ENCODE measurements at regions not wholly inside any gene's neighbourhood (a gene's known extent, or its start where the extent isn't known, plus 50 kb on each side); places are given as distances from the start of the nearest gene placed in this dataset.

DNA sequence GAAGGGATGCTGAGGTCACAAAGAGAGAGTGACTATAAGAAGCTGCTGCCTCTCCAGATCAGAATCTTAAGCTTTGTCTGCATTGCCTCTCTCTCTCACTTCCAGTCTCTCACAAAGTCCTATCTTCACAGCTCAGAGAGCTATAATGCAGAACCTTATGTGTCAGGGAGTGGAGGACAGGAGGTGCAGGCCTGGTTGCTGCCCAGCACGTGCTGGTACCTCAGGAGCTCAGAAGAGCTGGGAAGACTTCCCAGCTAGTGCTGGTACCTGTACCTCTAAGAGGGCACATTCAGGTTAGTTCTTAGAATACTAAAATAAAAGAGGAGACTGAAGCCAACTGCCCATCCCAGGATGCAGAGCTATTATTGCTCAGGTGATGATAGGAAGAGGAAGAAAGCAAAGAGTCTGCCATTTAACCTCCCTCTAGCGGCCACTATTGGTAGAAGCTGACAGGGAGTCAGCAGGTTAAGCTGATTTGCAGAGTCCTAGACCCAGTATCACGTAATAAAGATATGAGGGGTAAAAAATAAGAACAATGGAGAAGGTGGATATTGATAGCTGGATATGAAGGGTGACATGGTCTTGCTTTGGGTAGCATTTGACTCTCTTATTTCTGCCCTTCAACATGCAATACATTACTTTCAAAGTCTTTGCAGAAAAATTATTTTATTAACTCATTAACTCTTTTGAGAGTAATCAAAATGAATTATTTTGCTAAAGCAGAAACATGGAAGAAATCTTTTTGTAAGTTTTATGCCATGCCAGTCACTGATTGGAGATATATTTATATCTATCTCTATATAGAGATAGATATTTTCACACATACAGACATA lies 138.1 kb upstream of the HMCN1 start:
- Histone ChIP-seq H3K56ac (ENCODE audit: insufficient read length, low read depth, low read length) (no peak overlapping the region), H3K4ac (ENCODE audit: low read depth, low read length) (no peak overlapping the region), H4K20me1 (ENCODE audit: control insufficient read depth, insufficient read depth, insufficient read length) (no peaks in the 10 kb centered on the region), H2BK12ac (ENCODE audit: insufficient read length, low read depth, low read length) (no peak overlapping the region), H3K14ac (ENCODE audit: insufficient read depth, low read length) (no peak overlapping the region), H2BK20ac (ENCODE audit: low read depth, low read length, poor library complexity, severe bottlenecking) (no peak overlapping the region), H4K8ac (replicated peaks; ENCODE audit: insufficient read length, low read depth, low read length) (no peak overlapping the region), H3K9ac (ENCODE audit: extremely low read depth, insufficient read length, low read length) (no peak overlapping the region), H3K27ac (ENCODE audit: insufficient read length, low read depth, low read length) (no peak overlapping the region), H3K18ac (ENCODE audit: insufficient read length, low read depth, low read length) (no peak overlapping the region), H2BK15ac (ENCODE audit: low read depth, low read length) (no peak overlapping the region), H3K4me2 (ENCODE audit: insufficient read depth, insufficient read length, low read length) (no peak overlapping the region), H3K23me2 (ENCODE audit: insufficient read length, low read depth, low read length, poor library complexity, severe bottlenecking) (no peaks in the 10 kb centered on the region), H4K5ac (ENCODE audit: insufficient read length, low read depth, low read length) (no peak overlapping the region), H3K4me1 (ENCODE audit: insufficient read depth, low read length) (no peaks in the 10 kb centered on the region), H2AK5ac (ENCODE audit: insufficient read length, low read length) (no peak overlapping the region), H2BK5ac (ENCODE audit: insufficient read length, low read length) (no peak overlapping the region), H3T11ph (ENCODE audit: low read length) (no peak overlapping the region), H2AFZ (ENCODE audit: low read length) (no peak overlapping the region), H3K9me3 (ENCODE audit: control insufficient read depth, low read depth, low read length) (no peaks in the 10 kb centered on the region), H3K27me3 (ENCODE audit: insufficient read depth, low read length) (no peaks in the 10 kb centered on the region), H3K79me2 (ENCODE audit: insufficient read depth, low read length) (no peaks in the 10 kb centered on the region), H3K79me1 (ENCODE audit: insufficient read depth, low read depth, low read length, poor library complexity, severe bottlenecking) (no peaks in the 10 kb centered on the region), H2BK120ac (ENCODE audit: low read depth, low read length, poor library complexity, severe bottlenecking) (no peak overlapping the region), H4K91ac (ENCODE audit: insufficient read length, low read depth, low read length) (no peak overlapping the region), H3K23ac (ENCODE audit: insufficient read length, low read depth, low read length) (no peak overlapping the region)
- H3K27ac Mint-ChIP-seq = no peak overlapping the region
- DNase-seq = peak; percentile 67
- H3K36me3 Mint-ChIP-seq (ENCODE audit: insufficient read depth in 1 of 3, low read depth in 3 of 3) = no peaks in the 10 kb centered on the region
- no peaks in the 10 kb centered on the region for H3K9me3 Mint-ChIP-seq
- peak; percentile 86 for TF ChIP-seq CTCF (conservative IDR thresholded peaks at IDR 0.05)
- H3K4me1 Mint-ChIP-seq = peaks cover 7 to 8% of the 10 kb centered on the region in 2 experiments; a peak in 3 of 4 replicates
- H3K4me3 Mint-ChIP-seq = no peak overlapping the region
- H3K27me3 Mint-ChIP-seq (ENCODE audit: low read depth) = no peaks in the 10 kb centered on the region
- no CpG with 5 or more reads among the region's 3 CpGs for WGBS (ENCODE audit: extremely low coverage, insufficient read length, low lambda C conversion rate)

Data from H9 (cell line).